Glutamatergic neuron (in vitro differentiated cells): ENCODE measurements at regions not wholly inside any gene's neighbourhood (a gene's known extent, or its start where the extent isn't known, plus 50 kb on each side); places are given as distances from the start of the nearest gene placed in this dataset.

ENCODE experiments used
- DNase-seq: peaks from one replicate; pipeline ENCODE4 v3.0.0; 2022
- H3K27ac Mint-ChIP-seq: one replicate; pipeline ENCODE4 v1.8.0; 2020; ENCODE audit warnings: mild to moderate bottlenecking, mixed read lengths, inconsistent platforms; ENCODE audit not compliant: unreplicated experiment
- H3K27me3 Mint-ChIP-seq: one replicate; pipeline ENCODE4 v1.8.0; 2020; ENCODE audit warnings: mild to moderate bottlenecking, moderate library complexity, mixed read lengths, inconsistent platforms; ENCODE audit not compliant: unreplicated experiment
- H3K36me3 Mint-ChIP-seq: one replicate; pipeline ENCODE4 v1.8.0; 2020; ENCODE audit warnings: mild to moderate bottlenecking, mixed read lengths, inconsistent platforms; ENCODE audit not compliant: unreplicated experiment
- H3K4me1 Mint-ChIP-seq: one replicate; pipeline ENCODE4 v1.8.0; 2020; ENCODE audit warnings: mild to moderate bottlenecking, low read depth, mixed read lengths, inconsistent platforms; ENCODE audit not compliant: unreplicated experiment
- H3K4me3 Mint-ChIP-seq: one replicate; pipeline ENCODE4 v1.8.0; 2020; ENCODE audit warnings: mild to moderate bottlenecking, mixed read lengths, inconsistent platforms; ENCODE audit not compliant: unreplicated experiment
- H3K9me3 Mint-ChIP-seq: one replicate; pipeline ENCODE4 v1.8.0; 2020; ENCODE audit warnings: mild to moderate bottlenecking, moderate library complexity, mixed read lengths, inconsistent platforms; ENCODE audit not compliant: unreplicated experiment
- CTCF ChIP-seq: fragments of 200-600 bp; sonication (generic); IDR thresholded peaks from one replicate; pipeline ENCODE4 v1.5.0; 2021; ENCODE audit not compliant: partially characterized antibody, unreplicated experiment

GRCh38 chr10:4043897-4044665, 259.1 kb upstream of the KLF6 start:
- Mint-ChIP-seq H3K36me3 (peaks cover 16% of the 10 kb centered on the region), H3K4me3 (no peak overlapping the region), H3K9me3 (peaks cover 2% of the 10 kb centered on the region), H3K27ac (no peak overlapping the region), H3K27me3 (no peaks in the 10 kb centered on the region), H3K4me1 (no peaks in the 10 kb centered on the region)
- no peak for DNase-seq
- TF ChIP-seq CTCF = no peak

DNA sequence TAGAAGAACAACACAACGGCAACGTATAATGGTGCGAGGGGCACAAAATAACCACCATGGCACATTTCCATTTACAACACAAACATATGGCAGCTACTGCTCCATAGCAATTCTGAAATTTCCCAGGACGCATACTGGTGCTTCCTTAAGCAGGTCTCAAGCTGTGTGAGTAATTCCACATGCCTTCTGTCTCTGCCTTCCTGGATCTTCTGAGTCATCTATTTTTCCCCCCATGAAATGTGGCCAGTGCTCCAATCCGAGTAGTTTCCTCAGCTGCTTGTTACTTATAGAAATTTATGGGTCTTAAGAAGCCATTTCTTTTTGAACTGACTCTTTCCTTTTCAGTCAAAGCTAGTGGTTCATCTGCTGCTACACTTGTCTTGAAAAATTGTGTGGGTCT, 256.6 kb upstream of the KLF6 start:
- Mint-ChIP-seq H3K4me1 (no peaks in the 10 kb centered on the region), H3K27ac (no peak overlapping the region), H3K9me3 (peaks cover 2% of the 10 kb centered on the region), H3K27me3 (no peaks in the 10 kb centered on the region), H3K36me3 (peaks cover 16% of the 10 kb centered on the region), H3K4me3 (no peak overlapping the region)
- no peak for TF ChIP-seq CTCF
- DNase-seq = no peak

- no peak overlapping the region for H3K27ac Mint-ChIP-seq
- H3K4me3 Mint-ChIP-seq = no peak overlapping the region
- peaks cover 8% of the 10 kb centered on the region for H3K4me1 Mint-ChIP-seq
- no peak for TF ChIP-seq CTCF
- DNase-seq = no peak
- peaks cover 2% of the 10 kb centered on the region for H3K27me3 Mint-ChIP-seq
- peaks cover 2% of the 10 kb centered on the region for H3K9me3 Mint-ChIP-seq
- H3K36me3 Mint-ChIP-seq = peaks cover 16% of the 10 kb centered on the region
Measured at GRCh38 chr10:4038000-4038399, 253.0 kb upstream of the KLF6 start.

- Mint-ChIP-seq H3K4me3 (no peak overlapping the region), H3K36me3 (no peaks in the 10 kb centered on the region), H3K27ac (no peak overlapping the region), H3K4me1 (peaks cover 8% of the 10 kb centered on the region), H3K27me3 (peaks cover 2% of the 10 kb centered on the region), H3K9me3 (peaks cover 2% of the 10 kb centered on the region)
- no peak for TF ChIP-seq CTCF
- no peak for DNase-seq
Measured at GRCh38 chr10:4035599-4035945, 250.6 kb upstream of the KLF6 start.

- Mint-ChIP-seq H3K9me3 (peaks cover 2% of the 10 kb centered on the region), H3K36me3 (no peaks in the 10 kb centered on the region), H3K27ac (no peak overlapping the region), H3K4me1 (peaks cover 8% of the 10 kb centered on the region), H3K4me3 (no peak overlapping the region), H3K27me3 (peaks cover 2% of the 10 kb centered on the region)
- TF ChIP-seq CTCF = no peak
- DNase-seq = no peak
Measured at GRCh38 chr10:4034907-4035598, 250.0 kb upstream of the KLF6 start.
